ENCODE measurements at regions not wholly inside any gene's neighbourhood (a gene's known extent, or its start where the extent isn't known, plus 50 kb on each side); places are given as distances from the start of the nearest gene placed in this dataset.
"Not testable (repeated sequence)": the region's sequence is repeated elsewhere in the genome, so short reads cannot be mapped to it uniquely, and the experiment has no call there.

GRCh38 chr21:28066596-28067387 lies 925.9 kb downstream of the LTN1 start:
- no peak overlapping the region for H3K4me3 ChIP-seq (ENCODE audit: low read depth, low read length)
- TF ChIP-seq, protein P1, sequence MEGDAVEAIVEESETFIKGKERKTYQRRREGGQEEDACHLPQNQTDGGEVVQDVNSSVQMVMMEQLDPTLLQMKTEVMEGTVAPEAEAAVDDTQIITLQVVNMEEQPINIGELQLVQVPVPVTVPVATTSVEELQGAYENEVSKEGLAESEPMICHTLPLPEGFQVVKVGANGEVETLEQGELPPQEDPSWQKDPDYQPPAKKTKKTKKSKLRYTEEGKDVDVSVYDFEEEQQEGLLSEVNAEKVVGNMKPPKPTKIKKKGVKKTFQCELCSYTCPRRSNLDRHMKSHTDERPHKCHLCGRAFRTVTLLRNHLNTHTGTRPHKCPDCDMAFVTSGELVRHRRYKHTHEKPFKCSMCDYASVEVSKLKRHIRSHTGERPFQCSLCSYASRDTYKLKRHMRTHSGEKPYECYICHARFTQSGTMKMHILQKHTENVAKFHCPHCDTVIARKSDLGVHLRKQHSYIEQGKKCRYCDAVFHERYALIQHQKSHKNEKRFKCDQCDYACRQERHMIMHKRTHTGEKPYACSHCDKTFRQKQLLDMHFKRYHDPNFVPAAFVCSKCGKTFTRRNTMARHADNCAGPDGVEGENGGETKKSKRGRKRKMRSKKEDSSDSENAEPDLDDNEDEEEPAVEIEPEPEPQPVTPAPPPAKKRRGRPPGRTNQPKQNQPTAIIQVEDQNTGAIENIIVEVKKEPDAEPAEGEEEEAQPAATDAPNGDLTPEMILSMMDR (IDR thresholded peaks at IDR 0.05; ENCODE audit: borderline replicate concordance, insufficient read depth, low read depth, low read length), result no peak

- H3K4me3 ChIP-seq (ENCODE audit: low read depth, low read length), result no peak overlapping the region
- TF ChIP-seq, protein P1 (IDR thresholded peaks at IDR 0.05; ENCODE audit: borderline replicate concordance, insufficient read depth, low read depth, low read length), result no peak
Observed at GRCh38 chr21:28066076-28066475, 926.6 kb downstream of the LTN1 start.

GRCh38 chr21:28063241-28064216 lies 929.1 kb downstream of the LTN1 start:
- no peak overlapping the region for H3K4me3 ChIP-seq (ENCODE audit: low read depth, low read length)
- TF ChIP-seq, protein P1 (IDR thresholded peaks at IDR 0.05; ENCODE audit: borderline replicate concordance, insufficient read depth, low read depth, low read length), result no peak

- not testable (repeated sequence) for H3K4me3 ChIP-seq (ENCODE audit: low read depth, low read length)
Observed at GRCh38 chr21:28052956-28053355, 939.7 kb downstream of the LTN1 start.

DNA sequence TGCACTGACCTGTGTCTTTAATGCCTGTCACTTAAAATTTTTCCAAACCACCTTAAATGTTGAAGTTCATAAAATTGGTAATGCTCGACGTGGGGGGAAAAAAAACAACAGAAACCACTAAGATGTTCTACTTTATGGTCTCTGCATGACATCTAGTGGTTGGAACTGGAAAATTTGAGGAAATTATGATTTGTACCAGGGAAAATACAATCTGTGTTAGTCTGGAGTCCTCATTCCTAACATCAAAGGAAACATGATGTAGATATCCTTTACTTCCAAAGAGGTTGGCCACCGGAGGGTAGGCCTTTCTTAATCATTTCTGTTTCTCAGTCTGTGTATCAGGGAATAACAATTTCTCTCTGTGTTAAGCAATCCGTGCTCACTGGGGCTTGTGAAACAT lies 941.0 kb downstream of the LTN1 start:
- not testable (repeated sequence) for H3K4me3 ChIP-seq (ENCODE audit: low read depth, low read length)

DNA sequence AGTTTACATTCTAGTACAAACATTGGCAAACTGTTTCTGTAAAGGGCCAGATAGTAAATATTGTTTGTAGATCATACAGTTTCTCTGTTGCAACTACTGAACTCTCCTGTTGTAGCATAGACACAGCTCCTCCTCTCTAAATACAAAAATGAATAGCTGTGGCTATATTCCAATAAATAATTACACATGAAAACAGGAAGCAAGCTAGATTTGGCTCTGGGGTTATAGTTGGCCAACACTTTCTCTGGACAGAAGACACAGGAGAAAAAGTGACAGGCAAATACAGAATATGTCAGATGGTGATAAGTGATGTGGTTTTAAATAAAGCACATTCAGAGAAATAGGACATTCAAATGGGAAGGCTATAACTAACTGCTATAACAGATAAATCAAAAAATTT lies 957.0 kb downstream of the LTN1 start:
- H3K4me3 ChIP-seq (ENCODE audit: low read depth, low read length), result not testable (repeated sequence)

DNA sequence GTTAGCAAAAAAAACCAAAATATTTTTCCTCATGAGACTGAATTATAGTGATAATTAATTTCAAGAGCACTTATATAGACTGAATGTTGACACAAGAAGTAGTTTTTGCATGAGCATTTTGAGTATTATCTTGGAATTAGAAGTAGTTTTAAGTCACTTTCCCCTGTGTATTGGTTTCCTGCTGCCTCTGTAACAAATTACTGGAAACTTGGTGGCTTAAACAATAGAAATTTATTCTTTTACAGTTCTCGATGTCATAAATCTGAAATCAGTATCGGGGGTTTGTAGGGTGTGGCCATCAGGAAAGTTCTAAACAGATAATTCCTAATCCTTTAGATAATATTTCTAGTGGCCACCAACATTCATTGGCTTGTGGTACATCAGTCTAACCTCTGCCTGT lies 957.8 kb downstream of the LTN1 start:
- not testable (repeated sequence) for H3K4me3 ChIP-seq (ENCODE audit: low read depth, low read length)

DNA sequence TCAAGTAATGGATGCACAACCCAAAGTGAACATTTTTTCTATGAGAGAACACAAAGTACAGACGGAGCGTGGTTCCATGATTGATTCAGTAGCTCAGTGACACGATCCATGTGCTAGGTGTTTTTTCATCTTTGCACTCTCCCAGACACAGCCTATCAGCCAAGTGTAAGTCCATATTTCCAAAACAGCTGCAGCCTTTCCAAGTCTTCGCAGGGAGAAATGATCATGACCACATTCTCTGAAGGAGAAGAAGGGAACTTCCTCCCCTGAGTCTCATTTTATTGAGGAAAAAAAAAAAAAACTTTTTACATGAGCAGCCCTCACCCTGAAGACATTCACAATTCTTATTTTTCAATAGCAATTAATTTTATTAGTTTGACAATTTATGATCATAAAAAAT lies 958.3 kb downstream of the LTN1 start:
- H3K4me3 ChIP-seq (ENCODE audit: low read depth, low read length), result not testable (repeated sequence)

- H3K4me3 ChIP-seq (ENCODE audit: low read depth, low read length), result not testable (repeated sequence)
Observed at GRCh38 chr21:28032652-28033051, 960.0 kb downstream of the LTN1 start.

DNA sequence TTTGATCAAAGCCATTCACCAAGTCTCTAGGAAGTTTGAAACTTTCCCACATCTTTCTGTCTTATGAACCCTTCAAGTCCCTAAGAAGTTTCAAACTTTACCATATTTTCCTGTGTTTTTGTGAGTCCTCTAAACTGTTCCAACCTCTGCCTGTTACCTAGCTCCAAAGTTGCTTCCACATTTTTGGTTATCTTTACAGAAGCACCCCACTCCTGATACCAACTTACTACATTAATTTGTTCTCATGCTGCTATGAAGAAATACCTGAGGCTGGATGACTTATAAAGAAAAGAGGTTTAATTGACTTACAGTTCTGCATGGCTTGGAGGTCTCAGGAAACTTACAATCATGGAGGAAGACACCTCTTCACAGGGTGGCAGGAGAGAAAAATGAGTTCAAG lies 961.6 kb downstream of the LTN1 start:
- H3K4me3 ChIP-seq (ENCODE audit: low read depth, low read length), result not testable (repeated sequence)

- TF ChIP-seq, protein P1 (IDR thresholded peaks at IDR 0.05; ENCODE audit: borderline replicate concordance, insufficient read depth, low read depth, low read length), result no peak
Observed at GRCh38 chr21:28025111-28025510, 967.6 kb downstream of the LTN1 start.

More at GRCh38 chr21:28025111-28025510, 967.6 kb downstream of the LTN1 start:
- H3K4me3 ChIP-seq (ENCODE audit: low read depth, low read length), result no peak overlapping the region
